ENCODE measurements at regions not wholly inside any gene's neighbourhood (a gene's known extent, or its start where the extent isn't known, plus 50 kb on each side); places are given as distances from the start of the nearest gene placed in this dataset.

GRCh38 chr4:11250510-11250909 is 178.2 kb downstream of the HS3ST1 start:
- no peak for TF ChIP-seq FOXM1 (IDR thresholded peaks at IDR 0.05; ENCODE audit: borderline replicate concordance)
- no peak for TF ChIP-seq FOXK2 (IDR thresholded peaks at IDR 0.05)
- TF ChIP-seq ZNF384 (IDR thresholded peaks at IDR 0.05): no peak
- no peak for TF ChIP-seq BHLHE40 (IDR thresholded peaks at IDR 0.05; ENCODE audit: borderline replicate concordance)
- TF ChIP-seq HDGF (IDR thresholded peaks at IDR 0.05; ENCODE audit: borderline replicate concordance): no peak
- TF ChIP-seq SP1 (IDR thresholded peaks at IDR 0.05): no peak
- no peak for TF ChIP-seq TARDBP (IDR thresholded peaks at IDR 0.05)
- no peak for TF ChIP-seq SUZ12 (IDR thresholded peaks at IDR 0.05)
- no peak for TF ChIP-seq CTBP1 (IDR thresholded peaks at IDR 0.05; ENCODE audit: borderline replicate concordance)
- no peak for TF ChIP-seq ELF4 (IDR thresholded peaks at IDR 0.05)
- TF ChIP-seq PKNOX1 (IDR thresholded peaks at IDR 0.05): no peak
- TF ChIP-seq FOXA1 (IDR thresholded peaks at IDR 0.05): no peak

Measured in HEK293T (cell line).